ENCODE measurements at regions not wholly inside any gene's neighbourhood (a gene's known extent, or its start where the extent isn't known, plus 50 kb on each side); places are given as distances from the start of the nearest gene placed in this dataset.

GRCh38 chr19:31119951-31120690 lies 229.1 kb downstream of the TSHZ3 start:
- DNase-seq (ENCODE audit: low read depth, low spot score): no peak

GRCh38 chr19:31118986-31119385 lies 230.2 kb downstream of the TSHZ3 start:
- DNase-seq (ENCODE audit: low read depth, low spot score): no peak

- no peak for DNase-seq (ENCODE audit: low read depth, low spot score)
Observed at GRCh38 chr19:31118287-31118955, 230.8 kb downstream of the TSHZ3 start.

- no peak for DNase-seq (ENCODE audit: low read depth, low spot score)
Observed at GRCh38 chr19:31114585-31114984, 234.7 kb downstream of the TSHZ3 start.

- DNase-seq (ENCODE audit: low read depth, low spot score): no peak
Observed at GRCh38 chr19:31113293-31113692, 235.9 kb downstream of the TSHZ3 start.

- no peak for DNase-seq (ENCODE audit: low read depth, low spot score)
Observed at GRCh38 chr19:31112158-31112557, 237.1 kb downstream of the TSHZ3 start.

- no peak for DNase-seq (ENCODE audit: low read depth, low spot score)
Observed at GRCh38 chr19:31111741-31112140, 237.5 kb downstream of the TSHZ3 start.

- DNase-seq (ENCODE audit: low read depth, low spot score): no peak
Observed at GRCh38 chr19:31110336-31110735, 238.9 kb downstream of the TSHZ3 start.

GRCh38 chr19:31109636-31110035 lies 239.6 kb downstream of the TSHZ3 start:
- no peak for DNase-seq (ENCODE audit: low read depth, low spot score)

- DNase-seq (ENCODE audit: low read depth, low spot score): no peak
Observed at GRCh38 chr19:31107096-31107495, 242.1 kb downstream of the TSHZ3 start.

- no peak for DNase-seq (ENCODE audit: low read depth, low spot score)
Observed at GRCh38 chr19:31105761-31106160, 243.5 kb downstream of the TSHZ3 start.

- no peak for DNase-seq (ENCODE audit: low read depth, low spot score)
Observed at GRCh38 chr19:31104451-31104850, 244.8 kb downstream of the TSHZ3 start.

GRCh38 chr19:31103228-31103627 lies 246.0 kb downstream of the TSHZ3 start:
- DNase-seq (ENCODE audit: low read depth, low spot score): no peak

- DNase-seq (ENCODE audit: low read depth, low spot score): no peak
Observed at GRCh38 chr19:31102674-31103073, 246.6 kb downstream of the TSHZ3 start.

- DNase-seq (ENCODE audit: low read depth, low spot score): no peak
Observed at GRCh38 chr19:31100981-31101380, 248.3 kb downstream of the TSHZ3 start.

GRCh38 chr19:31100206-31100590 lies 249.0 kb downstream of the TSHZ3 start:
- DNase-seq (ENCODE audit: low read depth, low spot score): no peak

GRCh38 chr19:31099515-31100205 lies 249.6 kb downstream of the TSHZ3 start:
- DNase-seq (ENCODE audit: low read depth, low spot score): no peak

- no peak for DNase-seq (ENCODE audit: low read depth, low spot score)
Observed at GRCh38 chr19:31098836-31099235, 250.4 kb downstream of the TSHZ3 start.

- DNase-seq (ENCODE audit: low read depth, low spot score): no peak
Observed at GRCh38 chr19:31096935-31097545, 252.2 kb downstream of the TSHZ3 start.

GRCh38 chr19:31096062-31096830 lies 253.0 kb downstream of the TSHZ3 start:
- no peak for DNase-seq (ENCODE audit: low read depth, low spot score)

GRCh38 chr19:31095100-31095804 lies 254.0 kb downstream of the TSHZ3 start:
- no peak for DNase-seq (ENCODE audit: low read depth, low spot score)
